Motor neuron (in vitro differentiated cells): ENCODE measurements at regions not wholly inside any gene's neighbourhood (a gene's known extent, or its start where the extent isn't known, plus 50 kb on each side); places are given as distances from the start of the nearest gene placed in this dataset.

ENCODE experiments used
- ATAC-seq, 8 experiments: fragments of 200-7000 bp; cut with Tn5 transposase; replicated peaks in 6 of 8; 2 replicates each; pipeline ENCODE4 v1.8.0; 2021; ENCODE audit warnings: mild to moderate bottlenecking in 8 of 8, moderate library complexity in 8 of 8
- H3K27ac ChIP-seq, 2 donors: fragments of 250-450 bp; sonication (Bioruptor Pico); 2 replicates each; pipeline ENCODE4 v1.9.0; 2021; ENCODE audit warnings: antibody characterized with exemption in 2 of 2, mild to moderate bottlenecking in 2 of 2, moderate library complexity in 1 of 2
- H3K4me1 ChIP-seq, 2 donors: fragments of 250-450 bp; sonication (Bioruptor Pico); replicated peaks in 1 of 2; 2 replicates each; pipeline ENCODE4 v1.6.1; 2021; ENCODE audit warnings: antibody characterized with exemption in 2 of 2, mild to moderate bottlenecking in 2 of 2, moderate library complexity in 1 of 2
- H3K4me3 ChIP-seq, 5 donors: fragments of 250-450 bp; sonication (Bioruptor Pico); 2 replicates each; pipeline ENCODE4 v1.9.0; 2021; ENCODE audit warnings: antibody characterized with exemption in 5 of 5, mild to moderate bottlenecking in 5 of 5, moderate library complexity in 4 of 5
- WGBS, 10 experiments: fragments of 450-650 bp; shearing (Covaris generic); methylation state at CpG; one replicate each; pipeline ENCODE4 v1.0.0; 2022; 5-methylcytosine and 5-hydroxymethylcytosine counted together
- in situ Hi-C, 9 experiments: fragments of 400-800 bp; cut with MboI; loops; one replicate each; pipeline ENCODE4 v1.15.0; 2021; ENCODE audit warnings: low sequenced_read_pairs in 9 of 9, low pct_unique_long_range_greater_than_20kb in 2 of 9; ENCODE audit not compliant: unreplicated experiment in 9 of 9

DNA sequence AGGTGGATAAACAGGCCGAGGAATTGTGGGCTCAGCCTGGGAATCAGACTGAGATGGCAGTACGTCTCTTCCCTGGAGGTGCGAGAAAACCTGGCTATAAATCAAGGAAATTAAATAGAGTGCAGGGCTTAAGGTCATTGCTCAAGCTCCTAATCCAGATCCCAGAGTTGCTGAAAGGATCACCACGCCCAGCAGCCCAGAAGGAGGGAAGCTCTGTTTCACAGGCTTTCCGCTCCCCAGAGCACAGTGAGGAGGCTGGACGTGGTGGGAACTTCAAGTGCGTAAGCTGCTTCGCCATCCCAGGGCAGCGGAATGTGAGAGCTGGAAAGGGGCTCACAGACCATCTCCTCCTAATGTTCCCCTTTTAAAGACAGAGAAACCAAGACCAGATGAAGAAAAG, 651.6 kb upstream of the TBX3 start:
- no peak for ATAC-seq
- Histone ChIP-seq H3K27ac (no peak overlapping the region), H3K4me3 (no peak overlapping the region), H3K4me1 (no peaks in the 10 kb centered on the region)
- WGBS, 10 experiments = 78 to 100% (median 89%) methylated on average over 1 to 5 of the region's 9 CpGs; no CpG with 5 or more reads in 2 of the 10 experiments
- in situ Hi-C loops = no loop called here

DNA sequence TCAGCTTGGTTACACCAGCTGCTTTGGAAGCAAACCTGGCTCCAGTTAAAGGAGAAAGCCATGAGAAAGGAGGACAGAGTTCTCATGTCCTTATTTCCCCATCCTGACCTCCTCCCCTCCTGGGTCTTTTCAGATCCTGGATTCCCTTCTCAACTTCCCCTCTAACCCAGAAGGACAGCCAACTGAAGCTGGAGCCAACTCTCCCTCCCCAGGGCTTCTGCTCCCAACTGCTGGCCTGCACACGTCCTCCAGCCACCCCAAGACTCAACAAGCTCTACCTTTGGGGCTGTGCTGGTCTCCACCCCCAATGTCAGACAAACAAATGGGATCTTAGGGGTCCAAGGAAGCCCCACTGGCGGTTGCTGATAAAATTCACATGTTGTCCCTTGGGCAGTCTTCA, 651.1 kb upstream of the TBX3 start:
- Histone ChIP-seq H3K27ac (no peak overlapping the region), H3K4me3 (no peak overlapping the region), H3K4me1 (no peaks in the 10 kb centered on the region)
- 33 to 92% (median 63%) methylated on average over 1 to 2 of the region's 2 CpGs; no CpG with 5 or more reads in 7 of the 10 experiments for WGBS, 10 experiments
- ATAC-seq = no peak
- in situ Hi-C loops = no loop called here

DNA sequence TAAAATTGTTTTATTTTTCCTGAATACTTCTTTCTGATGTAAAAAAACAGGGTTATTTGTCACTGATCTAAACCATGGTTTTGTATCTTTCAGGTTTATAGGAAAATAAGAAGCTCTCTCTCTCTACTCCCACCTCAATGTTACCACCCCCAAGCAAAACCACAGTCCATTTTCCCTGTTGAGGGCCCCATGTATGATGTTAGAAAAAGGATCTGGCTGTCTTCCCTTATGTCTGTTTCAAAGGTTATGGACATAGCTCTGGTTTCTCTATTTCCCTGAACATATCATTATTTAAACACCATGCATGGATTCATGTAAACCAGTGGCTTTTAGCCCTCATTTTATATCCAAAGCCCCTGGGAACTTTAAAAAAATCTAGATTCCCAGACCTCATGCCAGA, 649.0 kb upstream of the TBX3 start:
- ATAC-seq = no peak
- no peak overlapping the region for H3K4me3 ChIP-seq
- H3K27ac ChIP-seq = no peak overlapping the region
- in situ Hi-C loops = no loop called here
- no peaks in the 10 kb centered on the region for H3K4me1 ChIP-seq

DNA sequence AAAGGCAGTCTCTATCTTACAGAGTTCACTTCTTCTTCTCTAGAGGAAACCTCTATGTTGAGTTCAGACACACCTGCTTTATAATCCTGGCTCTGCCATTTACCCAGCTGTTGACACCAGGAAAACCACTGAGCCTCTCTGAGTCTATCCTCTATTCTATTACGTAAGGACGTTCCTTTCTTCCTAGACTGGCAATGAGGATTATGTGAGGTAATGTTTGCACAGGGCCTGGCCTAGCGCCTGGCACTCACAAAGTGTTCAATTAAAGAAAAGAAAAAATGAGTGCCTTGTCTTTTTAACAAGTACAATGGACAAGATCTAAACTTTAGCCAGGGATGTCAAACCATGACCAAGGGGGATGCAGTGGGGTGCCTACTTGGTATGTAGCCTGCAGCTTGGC, 641.9 kb upstream of the TBX3 start:
- Histone ChIP-seq H3K4me3 (no peak overlapping the region), H3K4me1 (no peaks in the 10 kb centered on the region), H3K27ac (no peak overlapping the region)
- in situ Hi-C loops = no loop called here
- ATAC-seq = no peak
- 47 to 100% (median 79%) methylated on average over 1 to 3 of the region's 3 CpGs; no CpG with 5 or more reads in 2 of the 10 experiments for WGBS, 10 experiments

DNA sequence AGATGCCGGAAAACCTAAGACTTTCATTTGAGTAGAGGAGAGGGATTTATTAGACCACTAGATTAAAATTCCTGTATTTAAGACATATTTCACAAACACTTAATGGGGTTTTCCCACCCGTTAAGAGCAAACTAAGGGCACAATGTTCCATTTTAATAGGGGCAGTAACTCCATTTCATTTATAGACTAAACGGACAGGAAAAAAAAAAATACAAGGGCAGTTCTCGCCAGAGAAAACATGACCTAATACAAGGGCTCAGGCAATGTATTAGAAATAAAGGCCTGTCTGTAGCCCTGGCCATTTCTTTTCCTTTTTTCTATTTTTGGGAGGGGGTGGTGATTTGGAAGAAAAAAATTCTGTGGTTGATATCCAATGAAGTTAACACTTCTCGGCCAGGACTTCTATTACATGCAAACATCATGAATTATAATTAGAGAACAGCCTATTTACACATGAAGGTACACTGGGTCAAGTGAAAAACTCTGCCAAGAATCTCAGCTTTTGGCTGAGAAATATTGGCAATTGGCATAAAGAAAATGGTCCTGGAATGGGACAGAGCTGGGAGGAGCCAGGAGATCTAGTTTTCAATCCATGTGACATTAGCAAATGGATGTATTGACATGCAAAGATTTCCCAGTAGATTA, 641.1 kb upstream of the TBX3 start:
- in situ Hi-C loops = no loop called here
- no peak for ATAC-seq
- H3K4me1 ChIP-seq = no peaks in the 10 kb centered on the region
- 25 to 88% (median 64%) methylated on average over 2 to 5 of the region's 5 CpGs; no CpG with 5 or more reads in 2 of the 10 experiments for WGBS, 10 experiments
- H3K27ac ChIP-seq = no peak overlapping the region
- H3K4me3 ChIP-seq = no peak overlapping the region

DNA sequence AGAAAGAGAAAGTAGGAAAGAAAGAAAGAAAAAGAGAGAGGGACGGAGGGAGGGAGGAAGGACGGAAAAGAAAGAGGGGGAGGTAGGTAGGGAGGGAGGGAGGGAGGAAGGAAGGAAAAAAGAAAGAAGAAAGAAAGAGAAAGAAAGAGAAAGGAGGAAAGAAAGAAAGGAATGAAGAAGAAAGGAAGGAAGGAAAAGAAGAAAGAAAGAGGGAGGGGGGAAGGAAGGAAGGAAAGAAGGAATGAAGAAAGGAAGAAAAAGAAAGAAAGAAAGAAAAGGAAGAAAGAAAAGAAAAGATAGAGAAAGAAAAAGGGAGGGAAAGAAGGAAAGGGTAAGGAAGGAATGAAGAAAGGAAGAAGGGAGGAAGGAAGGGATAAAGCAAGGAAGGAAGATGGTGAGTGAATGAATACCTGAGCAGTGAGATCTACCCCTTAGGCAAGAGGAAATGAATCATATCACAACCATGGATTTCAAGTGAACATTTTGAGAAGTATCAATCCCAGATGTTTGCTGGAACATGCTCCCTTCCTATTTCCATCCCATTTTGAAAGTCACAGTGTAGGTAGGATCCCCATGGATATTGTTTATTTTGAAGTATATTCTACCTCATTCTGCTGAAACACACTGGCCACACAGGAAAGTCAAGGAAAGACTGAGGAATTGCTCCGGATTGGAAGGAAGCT, 639.4 kb upstream of the TBX3 start:
- 40 to 100% (median 90%) methylated on average over 1 to 2 of the region's 3 CpGs; no CpG with 5 or more reads in 2 of the 10 experiments for WGBS, 10 experiments
- ATAC-seq = no peak
- Histone ChIP-seq H3K4me3 (no peak overlapping the region), H3K27ac (no peak overlapping the region), H3K4me1 (no peaks in the 10 kb centered on the region)
- in situ Hi-C loops = no loop called here

DNA sequence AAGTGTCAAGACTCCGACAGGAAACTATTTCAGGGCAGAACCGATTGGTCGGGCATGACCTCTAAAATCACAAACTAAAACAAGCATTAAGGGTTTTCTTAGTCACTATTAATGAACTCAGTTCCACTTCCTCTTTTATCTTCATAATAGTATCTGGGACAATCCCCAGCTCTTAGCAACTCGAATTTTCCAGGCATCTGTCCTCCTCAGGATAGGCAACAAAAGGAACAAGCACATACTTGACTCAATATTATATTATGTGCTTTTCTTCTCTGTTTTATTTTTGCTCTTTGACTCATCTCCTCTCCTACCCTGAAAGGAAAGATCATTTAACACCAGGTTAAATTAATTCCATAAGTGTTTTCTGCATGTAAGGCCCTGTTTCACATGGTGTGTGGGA, 638.3 kb upstream of the TBX3 start:
- in situ Hi-C loops = no loop called here

DNA sequence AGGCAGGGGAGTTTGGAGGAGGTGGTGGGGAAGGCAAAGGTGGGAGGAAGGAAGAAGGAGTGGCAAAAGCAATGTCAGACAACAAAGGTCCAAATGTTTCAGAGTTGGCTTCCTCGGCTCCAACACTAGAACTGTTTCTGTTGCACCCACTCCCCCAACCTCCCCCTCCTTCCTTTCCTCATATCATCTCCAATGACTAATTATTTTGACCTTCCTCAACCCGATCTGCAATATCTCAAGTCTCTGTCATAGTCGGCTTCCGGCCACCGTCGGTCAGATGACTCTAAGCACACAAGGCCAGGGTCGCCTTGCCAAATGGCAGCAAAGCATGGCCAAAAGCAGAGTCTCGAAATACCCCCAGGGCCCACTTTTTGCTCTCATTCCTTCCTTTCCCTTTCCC, 637.0 kb upstream of the TBX3 start:
- no peak overlapping the region for H3K27ac ChIP-seq
- in situ Hi-C loops = no loop called here
- H3K4me1 ChIP-seq = no peaks in the 10 kb centered on the region
- ATAC-seq = no peak
- H3K4me3 ChIP-seq = no peak overlapping the region
- 74 to 100% (median 86%) methylated on average over 1 to 8 of the region's 8 CpGs; no CpG with 5 or more reads in 5 of the 10 experiments for WGBS, 10 experiments

More for the DNA sequence above, 638.3 kb upstream of the TBX3 start:
- WGBS, 10 experiments = 13 to 100% (median 63%) methylated on average over 2 to 4 of the region's 4 CpGs
- no peak for ATAC-seq
- H3K4me1 ChIP-seq = no peaks in the 10 kb centered on the region
- no peak overlapping the region for H3K4me3 ChIP-seq
- H3K27ac ChIP-seq = no peak overlapping the region

DNA sequence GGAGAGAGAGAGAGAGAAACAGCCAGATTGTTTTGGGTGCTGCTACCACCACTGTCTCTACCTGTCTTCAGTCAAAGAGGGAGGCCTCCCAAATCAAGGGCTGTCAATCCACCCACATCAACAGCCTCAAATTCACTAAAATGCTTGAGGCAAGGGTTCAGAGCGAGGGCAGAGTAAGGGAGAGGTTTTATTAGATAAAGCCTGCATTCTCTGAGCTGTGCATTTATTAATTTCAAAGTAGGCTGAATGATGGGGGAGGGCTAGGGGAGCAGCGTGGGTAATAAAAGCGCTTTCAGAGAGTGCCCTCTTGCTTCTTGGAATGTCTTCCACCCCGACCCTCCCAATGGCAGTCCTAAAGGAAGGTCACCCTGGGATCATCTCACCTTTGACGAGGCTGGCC, 636.5 kb upstream of the TBX3 start:
- ATAC-seq = peak in 2 of 8 experiments; percentile 68 to 71
- H3K27ac ChIP-seq = no peak overlapping the region
- H3K4me1 ChIP-seq = no peaks in the 10 kb centered on the region
- in situ Hi-C loops = no loop called here
- WGBS, 10 experiments = 50 to 86% (median 80%) methylated on average over 1 to 5 of the region's 5 CpGs; no CpG with 5 or more reads in 3 of the 10 experiments
- no peak overlapping the region for H3K4me3 ChIP-seq

DNA sequence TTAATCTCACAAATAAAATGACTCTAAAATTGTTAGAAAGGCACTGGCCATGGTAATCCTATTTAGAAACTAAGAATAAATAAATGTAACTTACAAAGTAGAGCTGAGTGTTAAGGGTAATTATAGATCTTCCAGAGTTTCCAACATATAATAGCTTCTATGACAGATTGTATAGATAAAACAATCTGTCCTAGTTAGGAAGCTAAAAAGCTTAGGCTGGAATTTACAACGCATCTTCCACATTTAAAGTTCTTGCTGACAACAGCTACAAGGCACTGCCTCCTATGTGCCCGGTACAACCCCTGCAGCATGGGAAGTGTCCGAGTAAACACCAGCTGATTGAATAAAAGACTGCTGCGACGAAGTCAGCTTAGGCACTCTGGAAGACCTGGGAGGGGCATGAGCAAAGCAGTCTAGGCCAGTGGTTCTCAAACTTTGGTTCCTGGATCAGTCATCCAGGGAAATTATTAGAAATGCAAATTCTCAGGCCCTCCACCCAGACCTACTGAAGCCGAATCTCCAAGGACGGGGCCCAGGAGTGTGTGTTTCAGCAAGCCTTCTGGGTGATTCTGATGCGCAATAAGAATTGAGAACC, 635.6 kb upstream of the TBX3 start:
- in situ Hi-C loops = no loop called here
- Histone ChIP-seq H3K4me3 (no peak overlapping the region), H3K4me1 (no peaks in the 10 kb centered on the region), H3K27ac (no peak overlapping the region)
- ATAC-seq = peak in 3 of 8 experiments; percentile 29 to 92 (median 89)
- WGBS, 10 experiments = 40 to 86% (median 78%) methylated on average over 1 to 8 of the region's 8 CpGs

DNA sequence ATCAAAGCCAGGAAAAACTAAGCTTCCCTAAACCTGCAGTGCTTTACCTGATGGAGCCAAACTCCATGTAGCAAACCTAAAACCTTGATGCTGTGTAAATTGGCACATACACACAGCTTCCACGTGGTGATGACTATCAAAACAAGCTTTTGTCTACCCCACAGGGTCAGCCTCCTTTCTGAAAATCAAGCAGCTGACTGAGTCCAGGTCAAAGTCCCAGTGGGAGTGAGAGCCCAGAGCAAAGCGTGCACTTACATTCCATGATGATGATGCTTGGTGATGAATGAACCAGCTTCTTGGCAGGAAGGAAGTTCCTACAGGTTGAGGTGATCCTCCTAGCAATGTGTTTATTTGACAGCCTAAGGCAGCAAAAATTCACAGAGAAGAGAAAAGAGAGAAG, 630.0 kb upstream of the TBX3 start:
- Histone ChIP-seq H3K4me1 (no peaks in the 10 kb centered on the region), H3K4me3 (no peak overlapping the region), H3K27ac (no peak overlapping the region)
- 14 to 100% (median 28%) methylated on average over 1 to 2 of the region's 2 CpGs; no CpG with 5 or more reads in 4 of the 10 experiments for WGBS, 10 experiments
- in situ Hi-C loops = no loop called here
- no peak for ATAC-seq

DNA sequence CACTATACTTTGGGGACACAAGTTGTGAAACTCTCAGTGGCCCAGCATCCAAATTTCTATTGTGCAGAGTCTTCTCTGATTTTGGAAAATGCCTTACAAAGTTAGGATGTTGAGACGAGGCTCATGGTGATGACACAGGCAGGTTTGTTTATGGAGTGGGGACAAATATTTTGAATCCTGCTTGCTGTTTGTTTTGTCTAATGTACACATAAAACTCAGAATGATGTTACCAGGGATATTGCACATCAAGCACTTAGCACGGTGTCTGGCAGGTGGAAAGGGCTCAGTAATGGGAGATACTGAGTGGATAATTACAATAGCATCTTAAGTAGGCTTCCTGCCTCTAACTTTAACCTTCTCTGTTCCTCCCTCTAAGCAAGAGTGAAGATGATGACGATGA, 628.9 kb upstream of the TBX3 start:
- ATAC-seq = no peak
- in situ Hi-C loops = no loop called here
- H3K4me1 ChIP-seq = no peaks in the 10 kb centered on the region
- no peak overlapping the region for H3K4me3 ChIP-seq
- no peak overlapping the region for H3K27ac ChIP-seq
- WGBS, 10 experiments = 56 to 100% (median 80%) methylated on average over 1 to 2 of the region's 3 CpGs; no CpG with 5 or more reads in 2 of the 10 experiments

DNA sequence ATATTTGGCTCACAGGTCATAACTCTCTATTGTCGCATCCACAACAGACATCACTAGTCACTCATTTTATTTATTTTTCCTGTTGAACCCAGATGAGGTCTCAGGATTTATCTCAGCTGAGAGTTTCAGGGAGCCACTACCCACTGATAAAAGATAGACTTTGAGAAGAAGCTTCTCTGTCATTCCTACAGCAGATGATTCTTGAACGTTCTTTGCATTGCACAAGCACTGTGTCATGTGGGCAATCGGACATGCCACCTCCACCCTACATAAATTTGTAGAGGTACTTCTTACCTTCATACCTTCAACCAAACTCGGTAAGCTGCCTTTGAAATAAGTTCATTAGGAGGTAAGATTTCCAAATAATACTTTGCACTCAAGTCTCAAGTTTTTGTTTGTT, 627.9 kb upstream of the TBX3 start:
- 50 to 100% (median 86%) methylated on average over 1 to 4 of the region's 4 CpGs for WGBS, 10 experiments

More for the DNA sequence above, 627.9 kb upstream of the TBX3 start:
- H3K27ac ChIP-seq = no peak overlapping the region
- no peak overlapping the region for H3K4me3 ChIP-seq
- H3K4me1 ChIP-seq = no peaks in the 10 kb centered on the region
- ATAC-seq = no peak
- in situ Hi-C loops = no loop called here
